ENCODE measurements at regions not wholly inside any gene's neighbourhood (a gene's known extent, or its start where the extent isn't known, plus 50 kb on each side); places are given as distances from the start of the nearest gene placed in this dataset.

DNA sequence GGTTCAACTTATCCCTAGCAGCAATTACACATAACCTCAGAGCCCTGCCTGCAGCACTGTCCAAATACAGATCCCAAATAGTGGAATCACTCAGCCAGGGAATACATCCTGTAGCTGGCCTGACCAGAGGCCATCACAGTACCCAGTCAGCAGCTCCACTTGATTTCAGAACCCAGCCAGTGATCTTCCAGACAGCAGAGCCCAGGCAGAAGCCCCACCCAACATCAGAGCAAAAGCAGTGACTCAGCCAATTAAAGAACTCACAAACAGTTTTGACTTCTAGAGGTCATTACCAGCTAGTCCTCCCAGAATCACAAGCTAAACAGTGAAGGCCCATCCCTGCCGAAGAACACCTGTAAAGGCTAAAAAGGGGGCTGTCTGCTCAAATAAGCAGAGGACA lies 118.0 kb upstream of the SRD5A2 start:
- Histone ChIP-seq H2BK20ac (ENCODE audit: low read depth, low read length) (no peak overlapping the region), H3K27me3 (ENCODE audit: control insufficient read depth, insufficient read depth, low read length) (no peaks in the 10 kb centered on the region), H3K4me2 (ENCODE audit: low read depth, low read length) (no peak overlapping the region), H3K23ac (ENCODE audit: low read depth, low read length) (no peak overlapping the region), H4K20me1 (ENCODE audit: insufficient read depth, low read length) (no peaks in the 10 kb centered on the region), H3K9ac (ENCODE audit: low read depth, low read length) (no peak overlapping the region), H2BK120ac (ENCODE audit: low read depth, low read length) (no peak overlapping the region), H3K79me1 (ENCODE audit: low read depth in 1 of 2, low read length in 2 of 2) (no peaks in the 10 kb centered on the region), H3K9me1 (ENCODE audit: insufficient read depth, low read length) (no peaks in the 10 kb centered on the region), H4K8ac (ENCODE audit: low read depth in 2 of 2, low read length in 2 of 2) (no peak overlapping the region), H2AK5ac (ENCODE audit: low read depth, low read length) (no peak overlapping the region), H3K4ac (ENCODE audit: low read depth, low read length) (no peak overlapping the region), H3K36me3 (ENCODE audit: control insufficient read depth, insufficient read depth, low read length) (no peaks in the 10 kb centered on the region), H2AK9ac (replicated peaks; ENCODE audit: low read depth, low read length, poor library complexity) (no peak overlapping the region), H3K27ac (ENCODE audit: insufficient read depth, low read length) (no peak overlapping the region), H4K5ac (ENCODE audit: low read depth, low read length) (no peak overlapping the region), H2BK5ac (ENCODE audit: low read depth, low read length, poor library complexity, severe bottlenecking) (no peak overlapping the region), H3K14ac (replicated peaks; ENCODE audit: low read depth, low read length) (no peak overlapping the region), H3K4me1 (ENCODE audit: control insufficient read depth, insufficient read depth, low read length) (no peaks in the 10 kb centered on the region), H4K91ac (ENCODE audit: insufficient read depth, low read depth, low read length) (no peak overlapping the region), H2BK15ac (ENCODE audit: low read depth, low read length) (no peak overlapping the region), H3K56ac (ENCODE audit: extremely low read depth, insufficient read depth, low read length) (no peak overlapping the region), H3K4me3 (ENCODE audit: insufficient read depth, low read depth, low read length) (no peak overlapping the region), H3K18ac (ENCODE audit: low read depth, low read length) (no peak overlapping the region), H3K9me3 (ENCODE audit: control insufficient read depth, insufficient read depth, low read length) (peaks cover 4% of the 10 kb centered on the region), H2AFZ (replicated peaks; ENCODE audit: low read length, poor library complexity) (no peak overlapping the region)
- ATAC-seq (ENCODE audit: low read depth) (no peak), DNase-seq (no peak)
- TF ChIP-seq CEBPB (IDR thresholded peaks at IDR 0.05; ENCODE audit: low read depth, low read length) (no peak), MAZ (IDR thresholded peaks at IDR 0.05; ENCODE audit: borderline replicate concordance, low read depth, low read length) (no peak), SMC3 (IDR thresholded peaks at IDR 0.05; ENCODE audit: low read depth, low read length) (no peak), MAFK (IDR thresholded peaks at IDR 0.05; ENCODE audit: low read depth, low read length) (no peak)
- TF ChIP-seq, protein P1, sequence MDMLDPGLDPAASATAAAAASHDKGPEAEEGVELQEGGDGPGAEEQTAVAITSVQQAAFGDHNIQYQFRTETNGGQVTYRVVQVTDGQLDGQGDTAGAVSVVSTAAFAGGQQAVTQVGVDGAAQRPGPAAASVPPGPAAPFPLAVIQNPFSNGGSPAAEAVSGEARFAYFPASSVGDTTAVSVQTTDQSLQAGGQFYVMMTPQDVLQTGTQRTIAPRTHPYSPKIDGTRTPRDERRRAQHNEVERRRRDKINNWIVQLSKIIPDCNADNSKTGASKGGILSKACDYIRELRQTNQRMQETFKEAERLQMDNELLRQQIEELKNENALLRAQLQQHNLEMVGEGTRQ (IDR thresholded peaks at IDR 0.05; ENCODE audit: low read depth, low read length): no peak
- POLR2A ChIA-PET (ENCODE audit: unreplicated experiment): no interaction called here
- intact Hi-C loops (cut with micrococcal nuclease) (no loop called here), in situ Hi-C loops (cut with MboI; ENCODE audit: low sequenced_read_pairs) (no loop called here), dilution Hi-C loops (cut with HindIII; ENCODE audit: low sequenced_read_pairs, unreplicated experiment) (no loop called here)
- no CpG with 5 or more reads among the region's 1 CpG for WGBS, 2 experiments (ENCODE audit: extremely low coverage in 2 of 2, insufficient read length in 1 of 2)
- CTCF ChIA-PET: no interaction called here
- BruUV-seq (replicated peaks): no TSS peak

Measured in IMR-90 (cell line).